Spleen (tissue), 7 donors: ENCODE measurements at regions not wholly inside any gene's neighbourhood (a gene's known extent, or its start where the extent isn't known, plus 50 kb on each side); places are given as distances from the start of the nearest gene placed in this dataset.

Source experiments
- POLR2A ChIP-seq, 3 donors: fragments of 450-650 bp; IDR thresholded peaks; one replicate each; pipeline ENCODE4 v1.5.1; 2017; ENCODE audit warnings: antibody characterized with exemption in 3 of 3, mild to moderate bottlenecking in 1 of 3
- POLR2AphosphoS5 ChIP-seq, 3 donors: sonication (generic); formaldehyde crosslinking; IDR thresholded peaks; one replicate each; pipeline ENCODE4 v1.5.1; 2017; ENCODE audit warnings: antibody characterized with exemption in 3 of 3
- TF ChIP-seq, protein P1 (sequence below), 11 experiments: fragments of 200-600 bp in 7 of 11; fragments of 450-650 bp in 4 of 11; sonication (generic) in 4 of 11; IDR thresholded peaks in 8 of 11; conservative IDR thresholded peaks in 3 of 11; 1 replicate in 7 of 11; 2 replicates in 4 of 11; pipeline versions ENCODE4 v1.4.0 to v1.8.0; 2016 to 2021; ENCODE audit warnings: antibody characterized with exemption in 11 of 11, inconsistent platforms in 4 of 11, mild to moderate bottlenecking in 1 of 11
- donor health status: DM: no; HTN: no; CAD: no; lungs with moderate emphysema.
- donor health status: DM: no; HTN: no; CAD: no.
- donor health status: DM: no; HTN: no; CAD: no.

DNA sequence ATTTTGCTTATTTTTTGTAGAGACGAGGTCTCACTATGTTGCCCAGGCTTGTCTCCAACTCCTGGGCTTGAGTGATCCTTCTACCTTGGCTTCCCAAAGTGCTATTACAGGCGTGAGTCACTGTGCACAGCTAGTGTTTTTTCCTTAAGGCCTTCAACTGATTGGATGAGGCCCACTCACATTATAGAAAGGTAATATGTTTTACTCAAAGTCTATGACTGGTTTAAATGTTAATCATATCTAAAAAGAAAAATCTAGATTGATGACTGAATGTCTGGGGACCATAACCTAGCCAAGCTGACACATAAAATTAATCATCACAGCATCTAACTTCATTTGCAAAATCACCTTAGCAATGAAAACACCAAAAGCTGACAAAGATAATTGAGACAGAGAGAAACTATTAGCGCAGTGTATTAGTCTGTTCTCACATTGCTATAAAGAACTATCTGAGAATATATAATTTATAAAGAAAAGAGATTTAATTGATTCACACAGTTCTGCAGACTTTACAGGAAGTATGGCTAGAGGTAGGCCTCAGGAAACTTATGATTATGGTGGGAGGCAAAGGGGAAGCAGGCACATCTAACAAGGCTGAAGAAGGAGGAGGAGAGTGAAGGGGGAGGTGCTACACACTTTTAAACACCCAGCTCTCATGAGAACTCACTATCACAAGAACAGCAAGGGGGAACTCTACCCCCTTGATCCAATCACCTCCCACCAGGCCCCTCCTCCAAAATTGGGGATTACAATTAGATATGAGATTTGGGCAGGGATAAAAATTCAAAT, 66.8 kb upstream of the ARHGAP18 start:
- TF ChIP-seq, protein P1, sequence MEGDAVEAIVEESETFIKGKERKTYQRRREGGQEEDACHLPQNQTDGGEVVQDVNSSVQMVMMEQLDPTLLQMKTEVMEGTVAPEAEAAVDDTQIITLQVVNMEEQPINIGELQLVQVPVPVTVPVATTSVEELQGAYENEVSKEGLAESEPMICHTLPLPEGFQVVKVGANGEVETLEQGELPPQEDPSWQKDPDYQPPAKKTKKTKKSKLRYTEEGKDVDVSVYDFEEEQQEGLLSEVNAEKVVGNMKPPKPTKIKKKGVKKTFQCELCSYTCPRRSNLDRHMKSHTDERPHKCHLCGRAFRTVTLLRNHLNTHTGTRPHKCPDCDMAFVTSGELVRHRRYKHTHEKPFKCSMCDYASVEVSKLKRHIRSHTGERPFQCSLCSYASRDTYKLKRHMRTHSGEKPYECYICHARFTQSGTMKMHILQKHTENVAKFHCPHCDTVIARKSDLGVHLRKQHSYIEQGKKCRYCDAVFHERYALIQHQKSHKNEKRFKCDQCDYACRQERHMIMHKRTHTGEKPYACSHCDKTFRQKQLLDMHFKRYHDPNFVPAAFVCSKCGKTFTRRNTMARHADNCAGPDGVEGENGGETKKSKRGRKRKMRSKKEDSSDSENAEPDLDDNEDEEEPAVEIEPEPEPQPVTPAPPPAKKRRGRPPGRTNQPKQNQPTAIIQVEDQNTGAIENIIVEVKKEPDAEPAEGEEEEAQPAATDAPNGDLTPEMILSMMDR (IDR thresholded peaks at IDR 0.05 in 8 of 11, conservative IDR thresholded peaks at IDR 0.05 in 3 of 11): no peak
- TF ChIP-seq POLR2A (IDR thresholded peaks at IDR 0.05) (no peak), POLR2AphosphoS5 (IDR thresholded peaks at IDR 0.05) (no peak)
